ENCODE measurements at regions not wholly inside any gene's neighbourhood (a gene's known extent, or its start where the extent isn't known, plus 50 kb on each side); places are given as distances from the start of the nearest gene placed in this dataset.

DNA sequence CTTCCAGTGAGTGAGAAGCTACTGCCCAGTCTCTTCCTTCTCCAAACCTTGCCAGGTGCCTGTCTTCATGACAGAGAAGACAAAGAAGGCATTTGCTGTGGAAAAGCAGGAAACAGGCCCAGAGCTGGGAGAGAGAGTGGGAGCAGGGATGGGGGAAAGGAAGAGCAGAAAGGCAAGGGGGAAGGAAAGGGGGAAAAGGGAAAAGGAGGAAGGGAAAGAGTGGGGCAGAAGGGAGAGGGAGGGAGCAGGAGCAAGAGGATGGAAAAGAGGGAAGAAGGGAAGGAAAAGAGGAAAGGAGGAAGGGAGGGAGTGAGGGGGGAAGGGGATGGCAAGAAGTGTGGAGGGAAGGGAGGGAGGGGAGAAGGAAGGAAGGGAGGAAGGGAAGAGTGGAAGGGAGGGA lies 121.2 kb upstream of the LINGO1 start:
- Mint-ChIP-seq H3K4me1 (no peaks in the 10 kb centered on the region), H3K9me3 (no peaks in the 10 kb centered on the region), H3K27me3 (peaks cover 58% of the 10 kb centered on the region)

GRCh38 chr15:77753281-77753873 lies 120.7 kb upstream of the LINGO1 start:
- Mint-ChIP-seq H3K27ac (no peak overlapping the region), H3K27me3 (peaks cover 63% of the 10 kb centered on the region), H3K4me1 (peaks cover 2% of the 10 kb centered on the region), H3K4me3 (no peak overlapping the region), H3K36me3 (no peaks in the 10 kb centered on the region), H3K9me3 (no peaks in the 10 kb centered on the region)
- ATAC-seq = no peak

More for the DNA sequence above, 121.2 kb upstream of the LINGO1 start:
- no peak overlapping the region for H3K4me3 Mint-ChIP-seq
- ATAC-seq = no peak
- no peaks in the 10 kb centered on the region for H3K36me3 Mint-ChIP-seq
- H3K27ac Mint-ChIP-seq = no peak overlapping the region

- H3K9me3 Mint-ChIP-seq = no peaks in the 10 kb centered on the region
- H3K27ac Mint-ChIP-seq = no peak overlapping the region
- no peak overlapping the region for H3K4me3 Mint-ChIP-seq
- no peaks in the 10 kb centered on the region for H3K36me3 Mint-ChIP-seq
- no peak for ATAC-seq
- peaks cover 15% of the 10 kb centered on the region for H3K4me1 Mint-ChIP-seq
- peaks cover 48% of the 10 kb centered on the region for H3K27me3 Mint-ChIP-seq
These were observed 117.4 kb upstream of the LINGO1 start for GRCh38 chr15:77749998-77750540.

- Mint-ChIP-seq H3K27ac (no peak overlapping the region), H3K36me3 (no peaks in the 10 kb centered on the region), H3K4me1 (peaks cover 15% of the 10 kb centered on the region), H3K9me3 (no peaks in the 10 kb centered on the region), H3K4me3 (no peak overlapping the region), H3K27me3 (peaks cover 48% of the 10 kb centered on the region)
- no peak for ATAC-seq
These were observed 116.7 kb upstream of the LINGO1 start for GRCh38 chr15:77749236-77749997.

DNA sequence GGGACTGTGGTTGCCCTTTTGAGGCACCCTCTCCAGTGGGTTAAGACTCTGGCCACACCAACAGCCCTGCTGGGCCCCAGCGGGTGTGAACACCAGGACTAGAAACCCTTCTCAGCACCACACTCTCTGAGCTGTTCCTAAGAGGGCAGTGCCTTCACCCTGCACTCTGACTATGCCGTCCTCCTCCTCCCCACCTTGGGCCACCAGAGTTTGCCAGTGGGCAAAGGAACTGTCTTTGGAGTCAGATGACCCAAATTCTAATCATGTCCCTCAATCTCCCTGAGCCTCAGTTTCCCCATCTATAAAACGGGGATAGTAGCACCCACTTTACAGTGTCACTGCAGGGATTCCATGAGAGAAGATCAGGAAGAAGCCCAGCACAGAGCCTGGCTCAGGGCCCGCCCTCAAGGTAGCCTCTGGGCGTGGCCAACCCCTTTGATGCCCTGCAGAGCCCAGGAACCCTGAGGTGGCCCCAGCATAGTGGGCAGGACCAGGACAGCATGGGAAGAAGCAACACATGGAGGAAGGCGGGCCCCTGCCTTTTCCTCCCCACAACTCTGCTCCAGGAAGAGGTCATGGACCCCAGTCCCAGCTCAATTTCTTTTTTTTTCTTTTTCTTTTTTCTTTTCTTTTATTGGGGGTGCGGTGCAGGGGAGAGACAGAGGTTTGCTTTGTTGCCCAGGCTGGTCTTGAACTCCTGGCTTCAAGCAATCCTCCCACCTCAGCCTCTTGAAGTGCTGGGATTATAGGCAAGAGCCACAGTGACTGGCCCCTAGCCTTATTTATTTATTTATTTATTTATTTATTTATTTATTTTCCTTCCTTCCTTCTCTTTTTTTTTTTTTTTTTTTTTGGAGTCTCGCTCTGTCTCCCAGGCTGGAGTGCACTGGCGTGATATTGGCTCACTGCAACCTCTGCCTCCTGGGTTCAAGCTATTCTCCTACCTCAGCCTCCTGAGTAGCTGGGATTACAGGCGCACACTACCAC lies 115.7 kb upstream of the LINGO1 start:
- H3K36me3 Mint-ChIP-seq = no peaks in the 10 kb centered on the region
- no peak overlapping the region for H3K27ac Mint-ChIP-seq
- no peaks in the 10 kb centered on the region for H3K9me3 Mint-ChIP-seq
- no peak for ATAC-seq
- H3K4me1 Mint-ChIP-seq = peaks cover 15% of the 10 kb centered on the region
- H3K4me3 Mint-ChIP-seq = no peak overlapping the region
- peaks cover 44% of the 10 kb centered on the region for H3K27me3 Mint-ChIP-seq

- Mint-ChIP-seq H3K4me3 (no peak overlapping the region), H3K27me3 (peaks cover 44% of the 10 kb centered on the region), H3K27ac (no peak overlapping the region), H3K36me3 (no peaks in the 10 kb centered on the region), H3K9me3 (no peaks in the 10 kb centered on the region), H3K4me1 (peaks cover 15% of the 10 kb centered on the region)
- ATAC-seq = no peak
These were observed 114.7 kb upstream of the LINGO1 start for GRCh38 chr15:77747175-77748077.

DNA sequence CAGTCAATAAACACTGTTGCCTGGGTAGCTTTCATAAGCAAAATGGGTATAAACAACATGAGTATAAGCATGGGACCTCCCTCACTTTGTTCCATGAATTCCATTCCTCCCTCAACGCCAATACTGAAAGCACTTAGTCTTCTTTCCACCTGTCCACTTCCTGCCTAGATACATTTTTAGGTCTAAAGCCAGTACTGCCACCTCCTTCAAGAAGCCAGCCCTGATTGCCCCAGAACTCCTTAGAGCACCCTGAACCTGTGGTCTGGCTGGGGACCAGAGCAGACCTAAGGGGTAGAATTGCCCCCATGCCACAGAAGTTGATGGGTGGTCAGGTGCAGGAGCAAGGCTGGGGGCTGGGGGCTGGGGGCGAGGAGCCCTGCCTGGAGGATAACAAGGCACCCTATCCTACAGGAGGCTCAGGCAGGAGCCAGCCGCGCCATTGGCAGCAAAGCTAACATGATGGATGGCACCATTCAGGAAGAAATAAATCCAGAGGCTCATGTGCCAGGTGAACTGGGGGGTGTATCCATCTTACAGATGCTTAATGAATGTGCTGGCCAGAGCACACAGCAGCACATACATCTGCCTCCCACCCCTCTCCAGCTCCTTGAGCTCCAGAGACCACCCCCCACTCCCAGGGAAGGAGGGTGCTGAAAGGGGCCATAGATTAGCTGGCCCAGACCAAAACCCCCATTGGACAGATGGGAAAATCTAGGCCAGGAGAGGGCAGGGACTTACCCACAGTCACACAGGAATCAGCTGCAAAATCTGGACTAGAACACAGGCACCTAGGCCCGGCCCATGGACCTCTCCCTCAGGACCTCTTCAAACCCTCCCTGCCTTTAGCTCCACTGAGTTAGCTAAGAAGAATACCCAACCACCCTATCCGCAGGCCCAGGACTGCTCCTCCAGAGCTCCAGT lies 113.8 kb upstream of the LINGO1 start:
- no peak overlapping the region for H3K27ac Mint-ChIP-seq
- no peak overlapping the region for H3K4me3 Mint-ChIP-seq
- ATAC-seq = no peak
- peaks cover 50% of the 10 kb centered on the region for H3K27me3 Mint-ChIP-seq
- H3K9me3 Mint-ChIP-seq = no peaks in the 10 kb centered on the region
- H3K4me1 Mint-ChIP-seq = peaks cover 15% of the 10 kb centered on the region
- H3K36me3 Mint-ChIP-seq = no peaks in the 10 kb centered on the region

DNA sequence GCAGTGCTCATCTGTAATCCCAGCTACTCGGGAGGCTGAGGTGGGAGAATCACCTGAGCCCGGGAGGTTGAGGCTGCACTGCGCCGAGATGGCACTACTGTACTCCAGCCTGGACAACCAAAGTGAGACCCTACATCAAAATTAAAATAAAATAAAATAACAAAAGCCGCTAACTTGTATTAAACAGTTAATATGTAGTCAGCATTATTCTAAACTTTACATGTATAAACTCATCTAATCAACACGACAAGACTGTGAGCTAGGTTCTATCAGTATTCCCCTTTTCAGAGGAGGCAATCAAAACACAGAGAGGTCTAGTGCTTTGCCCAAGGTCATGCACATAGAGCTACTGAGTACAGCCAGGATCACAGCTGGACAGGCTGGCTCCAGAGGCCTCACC lies 111.7 kb upstream of the LINGO1 start:
- no peak for ATAC-seq
- H3K27me3 Mint-ChIP-seq = peaks cover 60% of the 10 kb centered on the region

DNA sequence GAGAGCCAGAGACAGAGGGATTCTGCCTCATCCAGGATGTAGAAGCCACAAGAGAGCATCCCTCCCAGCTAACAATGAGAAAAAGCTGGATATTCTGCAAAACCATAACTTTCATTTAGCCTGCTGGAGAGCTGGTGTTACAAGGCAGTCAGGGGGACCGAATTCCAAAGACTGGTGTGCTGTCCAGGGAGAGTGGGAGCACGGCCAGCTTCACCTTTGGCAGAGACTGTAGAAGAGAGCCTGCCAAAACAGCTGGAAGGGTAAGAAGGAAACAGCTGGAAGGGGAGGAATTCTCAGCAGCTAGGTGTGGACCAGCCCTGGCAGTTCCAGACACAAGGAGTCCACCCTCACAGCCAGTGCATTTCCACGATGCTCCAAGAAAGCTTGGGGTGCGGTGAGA lies 109.9 kb upstream of the LINGO1 start:
- peaks cover 5% of the 10 kb centered on the region for H3K4me1 Mint-ChIP-seq
- no peak overlapping the region for H3K4me3 Mint-ChIP-seq
- H3K9me3 Mint-ChIP-seq = no peaks in the 10 kb centered on the region
- H3K27ac Mint-ChIP-seq = no peak overlapping the region
- ATAC-seq = no peak
- peaks cover 63% of the 10 kb centered on the region for H3K27me3 Mint-ChIP-seq
- H3K36me3 Mint-ChIP-seq = no peaks in the 10 kb centered on the region

More for the DNA sequence above, 111.7 kb upstream of the LINGO1 start:
- H3K9me3 Mint-ChIP-seq = no peaks in the 10 kb centered on the region
- no peak overlapping the region for H3K4me3 Mint-ChIP-seq
- peaks cover 15% of the 10 kb centered on the region for H3K4me1 Mint-ChIP-seq
- H3K27ac Mint-ChIP-seq = no peak overlapping the region
- no peaks in the 10 kb centered on the region for H3K36me3 Mint-ChIP-seq

DNA sequence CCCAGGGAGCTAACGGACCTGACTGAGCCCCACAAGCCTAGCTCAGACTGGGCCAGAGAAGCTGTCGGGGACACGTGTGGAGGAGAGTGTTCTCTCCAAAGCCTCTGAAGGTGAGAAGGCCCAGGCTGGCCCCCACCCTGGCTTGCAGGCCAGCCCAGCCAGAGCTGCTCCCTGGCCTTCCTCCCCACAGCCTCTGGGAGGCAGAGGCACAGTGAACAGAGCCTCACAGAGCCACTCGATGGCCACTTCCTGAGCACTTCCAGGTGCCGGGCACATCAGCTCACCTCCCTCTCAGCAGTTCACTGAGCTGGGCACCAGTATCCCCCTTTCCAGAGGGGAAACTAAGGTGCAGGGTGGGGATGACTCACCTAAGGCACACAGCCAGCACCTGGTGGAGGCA lies 109.4 kb upstream of the LINGO1 start:
- Mint-ChIP-seq H3K36me3 (no peaks in the 10 kb centered on the region), H3K27ac (no peak overlapping the region), H3K4me1 (peaks cover under 1% of the 10 kb centered on the region), H3K4me3 (no peak overlapping the region), H3K27me3 (peaks cover 63% of the 10 kb centered on the region), H3K9me3 (no peaks in the 10 kb centered on the region)
- no peak for ATAC-seq

DNA sequence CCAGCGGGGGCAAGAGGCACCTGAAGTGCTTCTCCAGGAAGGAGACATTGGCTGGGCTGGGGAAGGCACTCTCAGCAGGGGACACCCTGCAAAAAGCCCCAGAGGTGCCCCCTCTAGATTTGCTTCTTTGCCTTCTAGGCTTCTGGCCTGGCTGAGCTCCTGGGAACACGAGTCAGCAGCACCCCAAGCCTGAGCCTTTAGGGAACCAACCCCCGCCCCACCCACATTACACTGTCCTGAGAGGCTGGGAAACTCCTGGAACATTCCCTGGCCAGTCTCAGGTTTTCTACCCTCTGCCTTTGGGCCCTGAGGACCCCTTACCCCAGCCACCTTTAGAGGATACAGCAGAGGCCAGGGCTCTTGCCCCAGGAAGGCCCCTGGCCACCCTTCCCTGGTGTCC lies 108.4 kb upstream of the LINGO1 start:
- Mint-ChIP-seq H3K36me3 (no peaks in the 10 kb centered on the region), H3K4me3 (no peak overlapping the region), H3K9me3 (no peaks in the 10 kb centered on the region), H3K27ac (no peak overlapping the region), H3K27me3 (peaks cover 63% of the 10 kb centered on the region), H3K4me1 (no peaks in the 10 kb centered on the region)
- ATAC-seq = no peak

DNA sequence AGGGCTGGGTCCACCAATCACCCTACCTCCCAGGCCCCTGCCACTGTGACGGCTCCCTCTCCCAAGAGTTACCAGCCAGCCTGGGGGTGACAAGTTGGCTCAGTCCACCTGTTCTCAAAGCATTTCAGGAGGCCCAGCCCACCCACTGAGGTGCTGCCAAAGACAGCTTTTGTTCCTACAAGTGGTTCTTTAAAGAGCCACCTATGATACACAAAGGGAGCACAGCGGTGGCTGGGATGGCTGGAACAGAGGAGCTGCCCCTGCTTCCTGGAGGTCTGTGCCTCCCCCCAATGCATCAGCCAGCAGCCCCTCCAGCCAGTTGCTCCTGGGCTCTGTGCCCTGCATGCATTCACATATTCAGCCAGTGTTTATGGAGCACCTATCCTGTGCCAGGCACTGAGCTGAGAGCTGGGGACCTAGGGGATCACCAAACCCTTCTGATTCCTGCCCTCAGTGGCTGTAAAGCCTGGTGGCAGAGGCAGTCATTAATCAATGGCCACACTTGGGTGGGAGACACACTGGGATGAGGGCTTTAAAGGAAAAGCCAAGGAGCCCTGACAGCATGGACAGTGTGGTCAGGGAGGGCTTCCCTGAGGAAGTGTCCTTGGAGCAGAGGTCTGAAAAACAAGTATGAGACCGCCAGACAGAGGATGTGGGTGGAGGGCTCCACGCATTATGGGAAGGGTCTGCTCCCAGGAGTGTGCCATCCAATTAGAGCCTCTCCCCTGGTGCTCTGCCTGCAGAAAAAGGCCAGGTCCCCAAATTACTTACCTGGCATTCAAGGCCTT lies 107.1 kb upstream of the LINGO1 start:
- peaks cover 63% of the 10 kb centered on the region for H3K27me3 Mint-ChIP-seq
- no peak overlapping the region for H3K4me3 Mint-ChIP-seq
- no peaks in the 10 kb centered on the region for H3K4me1 Mint-ChIP-seq
- H3K36me3 Mint-ChIP-seq = no peaks in the 10 kb centered on the region
- H3K9me3 Mint-ChIP-seq = no peaks in the 10 kb centered on the region
- no peak for ATAC-seq
- H3K27ac Mint-ChIP-seq = no peak overlapping the region

Measured in stimulated activated memory B cell treated with anti-CD40 and anti-IgM and Interleukin-4, amounts not matched to agents 10 μg/mL and 1 μg/mL and 100 μg/mL, for 72 hours (primary cell).